Retinal pigment epithelial cell (primary cell): ENCODE measurements at regions not wholly inside any gene's neighbourhood (a gene's known extent, or its start where the extent isn't known, plus 50 kb on each side); places are given as distances from the start of the nearest gene placed in this dataset.

Experiments
- DNase-seq: peaks from one replicate; pipeline ENCODE4 v3.0.0-alpha.2; 2010; ENCODE audit warnings: low read depth
- H3K4me3 ChIP-seq: 2 replicates; pipeline ENCODE4 v1.5.1; 2011; ENCODE audit warnings: mild to moderate bottlenecking, low read length, control low read depth, moderate library complexity
- CTCF ChIP-seq: conservative IDR thresholded peaks from 2 replicates; pipeline ENCODE4 v1.5.1; 2011; ENCODE audit warnings: low read depth, low read length, control low read depth, inconsistent platforms

GRCh38 chr3:153885359-153885758, 235.8 kb upstream of the ARHGEF26 start:
- no peak overlapping the region for H3K4me3 ChIP-seq
- DNase-seq: no peak

GRCh38 chr3:153889905-153890334, 231.3 kb upstream of the ARHGEF26 start:
- TF ChIP-seq CTCF: no peak
- no peak for DNase-seq
- H3K4me3 ChIP-seq: no peak overlapping the region

More at GRCh38 chr3:153885359-153885758, 235.8 kb upstream of the ARHGEF26 start:
- no peak for TF ChIP-seq CTCF

DNA sequence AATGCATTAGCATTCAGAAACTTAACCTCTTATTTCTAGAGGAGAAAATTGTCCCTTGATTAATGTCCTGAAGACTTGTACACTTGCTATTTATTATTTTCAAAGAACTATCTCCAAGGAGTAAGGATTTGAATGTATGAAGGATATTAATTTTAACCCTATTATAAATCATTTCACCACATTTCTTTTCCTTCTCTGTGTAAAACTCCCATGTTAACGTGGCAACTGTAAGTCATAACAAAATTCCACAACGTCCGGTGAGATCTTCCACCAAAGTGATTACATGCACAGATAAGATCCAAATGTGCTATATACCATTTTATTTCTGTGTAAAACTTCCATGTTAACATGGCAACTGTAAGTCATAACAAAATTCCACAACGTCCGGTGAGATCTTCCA, 229.1 kb upstream of the ARHGEF26 start:
- no peak for TF ChIP-seq CTCF

DNA sequence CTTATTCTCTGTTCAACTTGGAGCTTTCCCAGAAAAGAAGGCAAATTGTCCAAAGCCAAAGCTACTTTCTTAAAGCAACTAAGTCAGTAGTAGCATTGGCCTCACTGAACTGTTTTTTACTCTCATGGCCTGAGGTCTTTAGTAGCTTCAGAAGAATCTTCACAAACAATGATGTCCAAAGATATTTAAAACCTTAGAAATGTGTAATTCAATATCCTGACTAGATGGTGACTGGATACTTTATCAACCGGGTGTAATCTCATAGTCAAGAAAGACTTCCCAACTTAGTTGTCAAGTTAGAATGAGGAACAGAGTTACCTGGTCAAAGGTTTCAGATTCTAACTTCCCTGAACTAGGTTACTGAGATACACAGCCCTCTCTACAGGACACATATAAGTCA, 226.3 kb upstream of the ARHGEF26 start:
- no peak overlapping the region for H3K4me3 ChIP-seq
- TF ChIP-seq CTCF: no peak
- DNase-seq: no peak

More for the DNA sequence above, 229.1 kb upstream of the ARHGEF26 start:
- H3K4me3 ChIP-seq: no peak overlapping the region
- no peak for DNase-seq

GRCh38 chr3:153896197-153896596, 225.0 kb upstream of the ARHGEF26 start:
- no peak overlapping the region for H3K4me3 ChIP-seq
- no peak for DNase-seq
- no peak for TF ChIP-seq CTCF

- H3K4me3 ChIP-seq: no peak overlapping the region
- no peak for TF ChIP-seq CTCF
- no peak for DNase-seq
Measured at GRCh38 chr3:153897025-153897723, 224.0 kb upstream of the ARHGEF26 start.

GRCh38 chr3:153897842-153898241, 223.3 kb upstream of the ARHGEF26 start:
- no peak overlapping the region for H3K4me3 ChIP-seq
- no peak for TF ChIP-seq CTCF
- DNase-seq: no peak
